WERI-Rb-1 (cell line): ENCODE measurements at regions not wholly inside any gene's neighbourhood (a gene's known extent, or its start where the extent isn't known, plus 50 kb on each side); places are given as distances from the start of the nearest gene placed in this dataset.

Experiments used
- DNase-seq: peaks from one replicate; pipeline ENCODE4 v3.0.0-alpha.2; 2020
- H3K27ac ChIP-seq: fragments of 250-450 bp; sonication (Bioruptor Pico); 2 replicates; pipeline ENCODE4 v1.5.1; 2020; ENCODE audit warnings: mild to moderate bottlenecking, moderate library complexity
- H3K27me3 ChIP-seq: fragments of 250-450 bp; sonication (Bioruptor Pico); 2 replicates; pipeline ENCODE4 v1.5.1; 2021; ENCODE audit warnings: mild to moderate bottlenecking, low read depth, moderate library complexity; ENCODE audit not compliant: insufficient read depth, severe bottlenecking
- H3K36me3 ChIP-seq: fragments of 250-450 bp; sonication (Bioruptor Pico); 2 replicates; pipeline ENCODE4 v1.5.1; 2020; ENCODE audit warnings: mild to moderate bottlenecking, moderate library complexity
- H3K4me3 ChIP-seq: 2 replicates; pipeline ENCODE4 v1.5.1; 2011; ENCODE audit warnings: low read depth, mild to moderate bottlenecking, control low read depth, low read length
- H3K9me3 ChIP-seq: fragments of 250-450 bp; sonication (Bioruptor Pico); 2 replicates; pipeline ENCODE4 v1.5.1; 2021; ENCODE audit warnings: mild to moderate bottlenecking, moderate library complexity; ENCODE audit not compliant: severe bottlenecking
- CTCF ChIP-seq: IDR thresholded peaks from 2 replicates; pipeline ENCODE4 v1.5.1; 2011; ENCODE audit warnings: low read depth, mild to moderate bottlenecking, control low read depth, inconsistent platforms, low read length

DNA sequence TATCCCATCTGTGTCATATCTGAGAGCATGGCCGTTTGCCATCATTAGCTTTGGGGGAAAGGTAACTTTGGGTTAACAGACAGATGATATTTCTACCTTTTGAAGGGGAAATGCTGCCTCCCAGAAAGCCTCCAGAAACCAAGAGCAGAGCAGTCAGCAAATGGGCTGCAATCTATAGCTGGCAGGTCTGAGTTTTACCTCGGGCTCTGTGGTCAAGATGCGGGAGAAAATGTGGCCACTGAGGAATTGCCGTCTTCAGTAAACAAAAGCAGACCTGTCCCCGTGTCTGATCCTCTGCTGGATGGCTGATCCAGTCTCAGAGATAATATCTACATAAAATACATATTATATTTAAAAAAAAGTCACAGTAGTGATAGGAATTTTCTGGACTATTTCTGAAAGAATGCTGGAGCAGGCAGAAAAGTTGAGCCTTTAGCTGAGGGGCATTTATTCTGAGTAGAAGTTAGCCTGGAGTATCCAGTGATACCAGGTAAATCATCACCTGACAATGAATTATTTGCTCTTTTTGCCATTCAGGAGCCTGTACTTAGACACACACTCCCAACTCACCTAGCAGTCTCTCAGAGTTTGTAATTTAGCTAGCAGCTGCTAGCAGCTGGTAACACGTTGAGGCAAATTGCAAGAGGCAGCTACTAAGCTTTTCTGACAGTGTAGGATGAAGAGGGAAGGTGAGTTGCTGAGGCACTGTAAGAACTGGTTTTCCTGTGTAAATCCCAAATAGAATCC is 285.3 kb upstream of the RARB start:
- no peak for DNase-seq
- Histone ChIP-seq H3K36me3 (no peaks in the 10 kb centered on the region), H3K9me3 (no peaks in the 10 kb centered on the region), H3K27me3 (no peaks in the 10 kb centered on the region), H3K4me3 (no peak overlapping the region), H3K27ac (no peak overlapping the region)
- TF ChIP-seq CTCF: no peak

- TF ChIP-seq CTCF: no peak
- no peaks in the 10 kb centered on the region for H3K27me3 ChIP-seq
Measured at GRCh38 chr3:25143356-25144025, 284.6 kb upstream of the RARB start.

DNA sequence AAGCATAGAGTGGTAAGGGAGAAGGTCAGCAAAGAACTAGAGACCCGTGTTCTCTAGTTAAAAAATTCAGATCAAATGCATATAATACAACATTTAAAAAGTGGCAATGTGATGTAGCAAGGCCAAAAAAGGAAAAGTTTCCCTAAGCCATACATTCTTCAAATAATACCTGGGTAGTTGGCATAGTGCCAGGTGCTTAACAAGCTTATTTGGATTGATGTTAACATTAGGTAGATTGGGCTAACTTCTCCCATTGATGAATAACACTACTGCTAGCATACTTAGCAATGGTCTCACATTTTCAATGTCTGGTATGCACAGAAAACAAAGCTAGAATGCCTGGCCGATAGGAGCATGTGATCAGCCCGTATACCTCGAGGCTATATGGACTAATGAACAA is 283.6 kb upstream of the RARB start:
- Histone ChIP-seq H3K36me3 (no peaks in the 10 kb centered on the region), H3K4me3 (no peak overlapping the region), H3K27me3 (no peaks in the 10 kb centered on the region), H3K9me3 (no peaks in the 10 kb centered on the region), H3K27ac (no peak overlapping the region)
- TF ChIP-seq CTCF: no peak
- DNase-seq: no peak

More at GRCh38 chr3:25143356-25144025, 284.6 kb upstream of the RARB start:
- H3K27ac ChIP-seq: no peak overlapping the region
- no peaks in the 10 kb centered on the region for H3K9me3 ChIP-seq
- no peak overlapping the region for H3K4me3 ChIP-seq
- DNase-seq: no peak
- H3K36me3 ChIP-seq: no peaks in the 10 kb centered on the region

- no peak for DNase-seq
- no peak for TF ChIP-seq CTCF
- no peaks in the 10 kb centered on the region for H3K36me3 ChIP-seq
- H3K27ac ChIP-seq: no peak overlapping the region
- H3K27me3 ChIP-seq: no peaks in the 10 kb centered on the region
- H3K4me3 ChIP-seq: no peak overlapping the region
- H3K9me3 ChIP-seq: no peaks in the 10 kb centered on the region
Measured at GRCh38 chr3:25145176-25145575, 282.9 kb upstream of the RARB start.

DNA sequence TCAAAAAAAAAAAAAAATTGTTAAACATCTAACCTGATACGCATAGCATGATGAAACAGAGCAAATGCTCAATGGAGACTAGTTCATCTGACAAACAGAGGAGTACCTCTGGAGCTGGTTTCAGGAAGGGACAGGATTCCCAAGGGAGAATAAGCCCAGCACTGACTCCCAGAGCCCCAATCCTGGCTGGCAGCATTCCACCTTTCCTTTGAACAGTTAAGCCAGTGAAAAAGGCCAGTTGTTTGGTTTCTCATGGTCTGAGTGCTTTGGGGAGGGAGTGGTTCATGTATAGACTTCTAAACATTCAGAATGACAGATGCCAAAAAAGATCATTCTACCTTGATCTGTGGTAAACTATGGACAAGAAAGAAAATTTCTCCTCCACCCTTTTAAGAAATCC is 277.9 kb upstream of the RARB start:
- H3K27ac ChIP-seq: no peak overlapping the region
- DNase-seq: no peak
- H3K36me3 ChIP-seq: no peaks in the 10 kb centered on the region
- no peak overlapping the region for H3K4me3 ChIP-seq
- no peaks in the 10 kb centered on the region for H3K27me3 ChIP-seq
- H3K9me3 ChIP-seq: no peaks in the 10 kb centered on the region
- TF ChIP-seq CTCF: no peak
